OCI-LY3 (cell line): ENCODE measurements at regions not wholly inside any gene's neighbourhood (a gene's known extent, or its start where the extent isn't known, plus 50 kb on each side); places are given as distances from the start of the nearest gene placed in this dataset.

ENCODE experiments used
- H2AFZ ChIP-seq: fragments of 200-600, 300-600 bp; shearing (Covaris generic); 2 replicates; pipeline ENCODE4 v1.6.0; 2014; ENCODE audit warnings: antibody characterized with exemption, low read depth, low read length
- H3K27ac ChIP-seq: fragments of 200-600, 300-600 bp; sonication (generic); 2 replicates; pipeline ENCODE4 v1.5.1; 2014; ENCODE audit warnings: mild to moderate bottlenecking, low read length, moderate library complexity, mixed read lengths
- H3K27me3 ChIP-seq: fragments of 200-600, 300-600 bp; sonication (generic); 2 replicates; pipeline ENCODE4 v1.6.1; 2014; ENCODE audit warnings: low read depth, low read length, mixed read lengths
- H3K36me3 ChIP-seq: fragments of 200-600, 300-600 bp; sonication (generic); replicated peaks from 2 replicates; pipeline ENCODE3; 2014; ENCODE audit warnings: low read depth, low read length, mixed read lengths
- H3K4me1 ChIP-seq: fragments of 300-600, 200-600 bp; sonication (generic); 2 replicates; pipeline ENCODE4 v1.6.1; 2014; ENCODE audit warnings: low read length, mixed read lengths
- H3K4me2 ChIP-seq: fragments of 200-600, 300-600 bp; sonication (generic); 2 replicates; pipeline ENCODE4 v1.6.1; 2014; ENCODE audit warnings: low read length, mixed read lengths
- H3K4me3 ChIP-seq: fragments of 300-600, 200-600 bp; sonication (generic); 2 replicates; pipeline ENCODE4 v1.5.1; 2014; ENCODE audit warnings: antibody characterized with exemption, mild to moderate bottlenecking, low read length, moderate library complexity
- H3K79me2 ChIP-seq: fragments of 300-600, 200-600 bp; shearing (Covaris generic); 2 replicates; pipeline ENCODE4 v1.6.1; 2014; ENCODE audit warnings: mild to moderate bottlenecking, low read length, mixed read lengths
- H3K9ac ChIP-seq: fragments of 300-600, 200-600 bp; shearing (Covaris generic); 2 replicates; pipeline ENCODE4 v1.6.0; 2014; ENCODE audit warnings: mild to moderate bottlenecking, low read length, moderate library complexity
- H3K9me3 ChIP-seq: fragments of 200-600, 300-600 bp; shearing (Covaris generic); 2 replicates; pipeline ENCODE4 v1.6.1; 2014; ENCODE audit warnings: low read length, mixed read lengths; ENCODE audit not compliant: insufficient read depth
- H4K20me1 ChIP-seq: fragments of 200-600, 300-600 bp; sonication (generic); 2 replicates; pipeline ENCODE4 v1.6.1; 2016; ENCODE audit warnings: low read length, mixed read lengths; ENCODE audit not compliant: insufficient read depth
- EZH2phosphoT487 ChIP-seq: fragments of 200-600 bp; shearing (Covaris generic); IDR thresholded peaks from 2 replicates; pipeline ENCODE4 v1.6.1; 2018; ENCODE audit warnings: antibody characterized with exemption, mixed run types, low read depth
- TF ChIP-seq, protein P1 (sequence below): fragments of 200-600, 300-600 bp; sonication (generic); IDR thresholded peaks from 2 replicates; pipeline ENCODE4 v1.5.1; 2014; ENCODE audit warnings: antibody characterized with exemption, low read length, low read depth

DNA sequence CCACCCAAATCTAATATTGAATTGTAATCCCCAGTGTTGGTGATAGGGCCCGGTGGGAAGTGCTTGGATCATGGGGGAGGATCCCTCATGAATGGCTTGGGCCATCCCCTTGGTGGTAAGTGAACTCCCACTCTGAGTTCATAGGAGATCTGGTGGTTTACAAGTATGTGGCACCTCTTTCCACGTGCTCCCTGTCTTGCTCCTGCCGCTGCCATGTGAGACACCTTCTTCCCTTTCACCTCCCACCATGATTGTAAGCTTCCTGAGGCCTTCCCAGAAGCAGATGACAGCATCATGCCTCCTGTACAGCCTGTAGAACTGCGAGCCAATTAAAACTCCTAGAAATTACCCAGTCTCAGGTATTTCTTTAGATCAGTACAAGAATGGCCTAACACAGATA lies 150.8 kb downstream of the SH3BGRL2 start:
- no peak overlapping the region for H3K9ac ChIP-seq
- no peaks in the 10 kb centered on the region for H4K20me1 ChIP-seq
- H3K27ac ChIP-seq: no peak overlapping the region
- H2AFZ ChIP-seq: no peak overlapping the region
- no peaks in the 10 kb centered on the region for H3K9me3 ChIP-seq
- H3K36me3 ChIP-seq: no peaks in the 10 kb centered on the region
- H3K4me2 ChIP-seq: no peak overlapping the region
- H3K27me3 ChIP-seq: no peaks in the 10 kb centered on the region
- H3K79me2 ChIP-seq: no peaks in the 10 kb centered on the region
- no peak for TF ChIP-seq EZH2phosphoT487
- TF ChIP-seq, protein P1, sequence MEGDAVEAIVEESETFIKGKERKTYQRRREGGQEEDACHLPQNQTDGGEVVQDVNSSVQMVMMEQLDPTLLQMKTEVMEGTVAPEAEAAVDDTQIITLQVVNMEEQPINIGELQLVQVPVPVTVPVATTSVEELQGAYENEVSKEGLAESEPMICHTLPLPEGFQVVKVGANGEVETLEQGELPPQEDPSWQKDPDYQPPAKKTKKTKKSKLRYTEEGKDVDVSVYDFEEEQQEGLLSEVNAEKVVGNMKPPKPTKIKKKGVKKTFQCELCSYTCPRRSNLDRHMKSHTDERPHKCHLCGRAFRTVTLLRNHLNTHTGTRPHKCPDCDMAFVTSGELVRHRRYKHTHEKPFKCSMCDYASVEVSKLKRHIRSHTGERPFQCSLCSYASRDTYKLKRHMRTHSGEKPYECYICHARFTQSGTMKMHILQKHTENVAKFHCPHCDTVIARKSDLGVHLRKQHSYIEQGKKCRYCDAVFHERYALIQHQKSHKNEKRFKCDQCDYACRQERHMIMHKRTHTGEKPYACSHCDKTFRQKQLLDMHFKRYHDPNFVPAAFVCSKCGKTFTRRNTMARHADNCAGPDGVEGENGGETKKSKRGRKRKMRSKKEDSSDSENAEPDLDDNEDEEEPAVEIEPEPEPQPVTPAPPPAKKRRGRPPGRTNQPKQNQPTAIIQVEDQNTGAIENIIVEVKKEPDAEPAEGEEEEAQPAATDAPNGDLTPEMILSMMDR: no peak
- peaks cover 25% of the 10 kb centered on the region for H3K4me1 ChIP-seq
- H3K4me3 ChIP-seq: no peak overlapping the region

DNA sequence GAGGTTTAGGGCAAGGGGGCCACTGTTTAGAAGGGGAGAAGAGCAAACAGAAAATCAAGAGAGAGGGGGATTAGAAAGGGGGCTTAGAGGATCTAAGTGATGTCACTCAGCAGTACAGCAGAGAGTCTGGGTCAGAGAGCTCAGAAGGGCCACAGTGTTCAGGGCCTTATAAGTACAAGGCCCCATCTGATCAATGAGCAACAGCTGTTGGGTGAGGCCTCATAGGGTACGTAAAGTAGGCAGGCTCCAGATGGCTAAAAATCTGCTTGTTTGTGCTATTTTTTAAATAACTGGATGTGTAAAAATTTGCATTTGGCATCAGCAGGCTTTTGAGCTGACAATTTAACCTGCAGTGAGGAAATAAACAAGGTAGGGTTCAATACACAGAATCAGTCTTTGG lies 149.8 kb downstream of the SH3BGRL2 start:
- H2AFZ ChIP-seq: no peak overlapping the region
- no peak overlapping the region for H3K4me3 ChIP-seq
- H3K36me3 ChIP-seq: no peaks in the 10 kb centered on the region
- H3K9me3 ChIP-seq: no peaks in the 10 kb centered on the region
- H3K4me1 ChIP-seq: peaks cover 27% of the 10 kb centered on the region
- H3K4me2 ChIP-seq: no peak overlapping the region
- H4K20me1 ChIP-seq: no peaks in the 10 kb centered on the region
- no peak overlapping the region for H3K9ac ChIP-seq
- no peaks in the 10 kb centered on the region for H3K27me3 ChIP-seq
- TF ChIP-seq EZH2phosphoT487: no peak
- TF ChIP-seq, protein P1: no peak
- H3K27ac ChIP-seq: no peak overlapping the region
- no peaks in the 10 kb centered on the region for H3K79me2 ChIP-seq

DNA sequence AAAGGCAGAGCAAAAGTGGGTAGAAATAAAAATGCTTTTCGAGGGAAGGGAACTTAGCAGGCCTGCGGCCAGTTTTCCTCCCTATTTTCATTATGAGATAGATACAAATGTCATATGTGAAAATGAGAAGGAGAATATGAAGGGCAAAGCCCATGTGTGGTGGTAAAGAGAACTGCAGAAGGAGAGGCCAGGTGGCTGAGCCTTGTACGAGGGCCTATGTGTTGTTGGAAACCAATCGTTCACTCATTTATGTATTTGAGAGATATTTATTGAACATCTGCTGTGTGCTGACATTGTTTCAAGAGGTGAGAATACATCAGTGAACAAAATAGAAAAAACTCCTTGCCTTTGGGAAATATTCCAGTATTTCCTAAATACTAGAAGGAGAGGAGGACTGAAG lies 147.7 kb downstream of the SH3BGRL2 start:
- H3K27ac ChIP-seq: no peak overlapping the region
- peak overlapping the region; percentile 66; the same call in 1 of the 2 replicates for H3K9ac ChIP-seq
- H3K79me2 ChIP-seq: no peaks in the 10 kb centered on the region
- H4K20me1 ChIP-seq: no peaks in the 10 kb centered on the region
- peak overlapping the region; percentile 68 for H2AFZ ChIP-seq
- H3K4me2 ChIP-seq: peak overlapping the region; percentile 83
- peak overlapping the region; percentile 71 for H3K4me3 ChIP-seq
- H3K9me3 ChIP-seq: no peaks in the 10 kb centered on the region
- no peak for TF ChIP-seq EZH2phosphoT487
- TF ChIP-seq, protein P1: no peak
- H3K4me1 ChIP-seq: peaks cover 31% of the 10 kb centered on the region
- H3K36me3 ChIP-seq: no peaks in the 10 kb centered on the region
- H3K27me3 ChIP-seq: no peaks in the 10 kb centered on the region

DNA sequence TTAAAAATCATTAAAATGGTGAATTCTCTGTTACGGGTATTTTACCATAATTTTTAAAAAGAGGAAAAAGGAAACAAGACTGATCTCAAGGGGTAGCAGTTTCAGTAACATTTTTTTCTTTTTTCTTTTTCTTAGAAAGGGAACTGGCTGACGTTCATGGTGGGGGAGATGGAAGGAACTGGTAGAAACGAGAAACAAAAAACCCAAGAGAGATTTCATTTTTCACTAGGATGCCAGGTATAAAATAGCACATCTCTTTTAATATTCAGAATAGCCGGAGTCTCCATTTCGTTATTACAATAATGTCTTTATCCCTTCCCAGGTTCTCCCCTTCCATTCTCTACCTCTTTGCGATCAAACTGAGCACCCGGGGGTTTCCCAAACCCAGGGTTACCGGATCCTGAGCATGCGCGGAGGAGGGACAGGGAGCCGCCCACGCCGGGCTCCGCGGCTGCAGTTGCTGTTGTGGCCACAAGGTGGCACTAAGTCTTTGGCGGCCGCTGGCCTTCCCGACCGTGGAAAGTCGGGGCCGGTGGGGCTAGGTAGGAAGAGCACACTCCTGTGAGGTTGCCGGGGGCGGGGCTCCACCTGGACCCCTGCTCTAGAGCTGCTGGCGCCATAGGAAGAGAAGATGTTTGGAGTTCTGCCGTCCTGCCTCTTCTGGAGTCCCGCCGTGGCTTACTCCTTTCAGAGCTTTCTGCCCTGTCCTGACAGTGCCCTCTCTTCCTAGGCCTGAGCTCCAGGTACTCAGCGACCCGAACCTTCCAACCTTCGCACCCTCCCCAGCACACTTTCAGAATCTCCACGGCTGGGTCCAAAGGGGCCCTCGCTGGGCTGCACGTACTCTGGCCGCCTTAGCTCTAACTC lies 146.8 kb downstream of the SH3BGRL2 start:
- Histone ChIP-seq H3K4me1 (peaks cover 31% of the 10 kb centered on the region), H3K4me3 (peak overlapping the region; percentile 71), H3K9me3 (no peaks in the 10 kb centered on the region), H3K79me2 (no peaks in the 10 kb centered on the region), H3K9ac (peak overlapping the region; percentile 66), H4K20me1 (no peaks in the 10 kb centered on the region), H2AFZ (peak overlapping the region; percentile 68), H3K27me3 (no peaks in the 10 kb centered on the region), H3K27ac (peak overlapping the region; percentile 56), H3K4me2 (peak overlapping the region; percentile 83), H3K36me3 (no peaks in the 10 kb centered on the region)
- TF ChIP-seq EZH2phosphoT487: no peak
- TF ChIP-seq, protein P1: peak; percentile 98
